ENCODE measurements at regions not wholly inside any gene's neighbourhood (a gene's known extent, or its start where the extent isn't known, plus 50 kb on each side); places are given as distances from the start of the nearest gene placed in this dataset.
"Not testable (repeated sequence)": the region's sequence is repeated elsewhere in the genome, so short reads cannot be mapped to it uniquely, and the experiment has no call there.

DNA sequence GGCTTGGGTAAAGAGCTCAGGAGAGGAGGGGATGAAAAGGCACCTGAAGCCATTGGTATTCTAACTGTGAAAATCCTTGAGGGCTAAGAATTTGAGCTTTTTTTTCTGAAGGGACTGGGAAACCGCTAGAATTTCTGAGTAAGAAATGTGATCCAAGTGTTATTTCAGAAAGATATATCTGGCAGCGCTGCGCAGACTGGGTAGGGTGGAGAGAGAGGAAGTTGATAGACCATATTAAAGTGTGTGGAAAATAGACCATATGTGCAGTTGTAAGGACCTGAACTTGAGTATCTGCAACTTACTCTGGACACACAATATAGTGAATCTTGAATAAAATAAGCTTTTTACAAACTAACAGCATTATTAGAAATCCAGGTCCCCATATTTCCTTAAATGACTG lies 427.4 kb downstream of the NDFIP2 start:
- DNase-seq = no peak

DNA sequence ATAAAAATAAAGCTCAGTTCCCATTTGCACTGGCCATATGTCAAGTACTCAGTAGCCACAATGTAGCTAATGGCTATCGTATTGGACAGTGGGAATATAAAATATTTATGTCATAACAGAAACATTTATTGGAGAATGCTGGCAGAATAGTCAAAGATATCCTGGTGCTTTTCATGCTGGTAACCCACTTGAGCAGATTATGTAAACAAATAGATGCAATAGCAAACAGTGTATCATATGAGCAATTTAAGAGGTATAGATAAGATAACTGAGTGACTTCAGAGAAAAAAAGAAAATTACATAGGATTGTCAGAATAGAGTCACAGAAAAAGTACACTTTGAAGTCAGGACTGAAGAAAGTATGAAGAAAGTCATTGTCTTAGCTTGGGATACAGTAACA lies 426.6 kb downstream of the NDFIP2 start:
- no peak for DNase-seq

DNA sequence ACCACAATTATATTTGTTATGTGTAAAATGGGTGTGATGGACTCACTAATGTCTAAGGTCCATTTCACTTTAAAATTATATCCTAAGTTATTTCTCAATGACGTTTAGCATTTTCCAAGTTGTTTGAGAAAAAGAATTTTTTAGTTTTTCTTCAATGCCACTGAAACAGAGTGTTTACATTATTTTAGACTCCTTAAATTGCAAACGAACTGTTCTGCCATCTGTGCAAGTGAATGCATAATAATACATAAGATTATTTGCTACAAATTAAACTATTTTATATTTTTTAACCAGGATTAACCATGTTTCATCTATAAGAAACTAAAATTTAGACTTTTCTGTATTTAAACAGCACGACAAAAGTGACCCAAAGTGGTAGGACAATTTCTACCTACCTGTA lies 425.4 kb downstream of the NDFIP2 start:
- no peak for DNase-seq

DNA sequence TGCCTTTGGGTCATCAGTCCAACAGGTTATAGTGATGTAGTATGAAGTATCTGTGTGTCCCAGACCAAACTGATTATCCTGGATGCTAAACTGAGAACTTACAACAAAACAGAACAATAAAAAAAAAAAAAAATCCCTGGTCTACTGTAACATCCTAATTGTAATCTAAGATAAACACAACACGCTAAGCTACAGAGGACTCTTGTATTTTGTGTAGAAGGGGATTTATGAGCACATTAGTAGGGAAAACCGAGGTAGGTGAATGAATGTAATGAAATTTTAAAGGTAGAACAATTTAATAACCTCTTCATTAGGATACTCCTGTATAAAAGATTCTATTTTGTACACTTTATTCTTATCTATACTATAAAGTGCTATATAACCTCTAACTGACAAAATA lies 424.1 kb downstream of the NDFIP2 start:
- no peak for DNase-seq

DNA sequence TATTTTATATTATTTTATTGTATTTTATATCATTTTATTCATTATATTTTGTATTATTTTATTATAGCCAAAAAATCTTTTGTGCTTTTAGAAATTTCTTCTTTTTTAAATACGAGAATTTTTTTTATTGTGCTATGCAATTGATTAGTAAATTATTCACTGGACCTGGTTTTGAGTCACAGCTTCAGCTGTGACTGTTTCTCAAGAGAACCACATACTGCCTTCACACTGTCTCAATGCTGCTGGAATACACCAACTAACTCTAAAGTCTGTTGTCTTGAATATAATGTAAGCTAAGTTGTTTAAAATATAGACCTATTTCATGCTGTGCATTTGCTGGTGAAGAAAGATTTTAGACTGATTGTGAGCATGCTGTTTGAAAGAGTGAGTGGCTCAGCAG lies 423.6 kb downstream of the NDFIP2 start:
- no peak for DNase-seq

DNA sequence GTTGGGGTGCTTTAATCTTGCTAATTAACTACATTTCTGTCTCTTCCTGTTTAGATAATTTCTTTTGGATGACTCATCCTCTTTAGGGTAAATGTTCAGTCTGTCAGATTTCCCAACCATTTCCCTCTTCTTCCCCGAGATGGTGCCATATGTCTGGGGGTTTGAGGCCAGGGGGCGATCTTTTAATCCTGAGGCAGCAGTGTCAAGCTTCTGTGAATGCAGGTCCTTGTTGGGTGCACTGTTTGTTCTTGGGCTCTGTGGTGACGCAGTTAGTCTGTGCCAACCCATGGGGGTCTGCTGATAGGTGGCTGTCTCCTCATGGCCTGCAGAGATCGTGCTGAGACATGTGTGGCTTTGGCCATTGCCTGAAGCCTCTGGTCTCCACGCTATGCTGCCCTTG lies 420.4 kb downstream of the NDFIP2 start:
- no peak for DNase-seq

DNA sequence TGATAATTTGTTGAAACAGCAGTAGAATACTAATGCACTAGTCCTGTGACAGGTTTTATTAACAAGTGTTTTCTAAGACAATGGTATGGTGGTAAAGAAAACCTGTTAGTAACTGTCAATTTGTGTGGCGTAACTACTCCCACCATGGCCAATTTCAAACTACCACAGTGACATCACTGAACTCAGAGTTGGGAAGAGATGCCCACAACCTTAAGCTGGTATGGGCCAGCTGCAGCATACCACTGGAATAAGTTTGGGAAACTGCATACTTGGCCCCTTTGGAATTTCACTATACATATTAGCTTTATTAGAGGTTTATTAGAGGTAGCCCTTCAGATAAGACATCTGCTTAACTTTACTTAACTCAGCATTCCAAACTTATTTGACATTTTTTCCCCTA lies 419.4 kb downstream of the NDFIP2 start:
- DNase-seq = no peak

DNA sequence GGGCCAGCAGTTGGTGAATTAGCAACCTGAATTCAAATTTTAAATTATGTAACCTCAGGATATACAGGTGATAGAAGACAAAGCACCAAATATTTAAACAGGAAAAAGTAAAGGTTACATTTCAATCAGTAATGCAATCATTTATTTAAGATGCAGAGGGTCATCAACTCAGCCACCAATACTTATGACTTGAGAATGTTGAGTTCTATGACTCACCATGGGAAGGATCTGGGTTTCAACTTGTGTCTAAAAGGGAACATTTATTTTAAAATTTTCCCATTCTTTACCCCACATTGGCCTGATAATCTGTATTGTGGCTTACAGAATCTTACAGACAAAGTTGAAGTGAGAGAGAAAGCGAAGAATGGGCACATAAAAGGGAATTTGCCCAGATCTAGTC lies 418.0 kb downstream of the NDFIP2 start:
- DNase-seq = no peak

DNA sequence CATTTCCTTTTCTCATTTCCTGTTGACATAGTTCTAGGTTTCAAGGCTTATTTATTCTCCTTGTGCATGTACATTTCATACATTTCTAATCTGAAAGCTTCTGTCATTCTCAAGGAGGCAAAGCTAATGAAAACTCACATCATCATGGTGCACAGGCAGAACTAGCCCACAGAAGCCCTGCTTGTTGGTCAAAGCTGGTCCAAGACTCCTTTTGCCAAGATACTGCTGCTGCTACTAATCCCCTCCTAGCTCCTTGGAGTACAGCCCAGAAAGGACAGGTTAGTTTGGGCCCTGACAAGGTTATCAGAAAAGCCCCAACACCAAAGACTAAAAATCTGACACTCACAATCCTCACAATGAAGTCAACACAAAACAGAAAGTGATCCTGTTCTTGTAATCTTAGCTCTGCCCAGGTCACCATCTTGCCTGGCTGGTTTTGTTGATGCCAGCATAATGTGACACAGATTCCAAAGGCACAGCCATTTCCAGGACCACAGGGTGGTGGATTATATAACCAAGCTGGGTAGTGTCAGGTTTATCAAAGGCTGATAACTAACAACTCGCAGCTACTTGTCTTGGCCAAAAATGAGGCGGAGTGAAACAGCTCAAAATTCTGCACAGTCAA lies 417.4 kb downstream of the NDFIP2 start:
- no peak for DNase-seq

DNA sequence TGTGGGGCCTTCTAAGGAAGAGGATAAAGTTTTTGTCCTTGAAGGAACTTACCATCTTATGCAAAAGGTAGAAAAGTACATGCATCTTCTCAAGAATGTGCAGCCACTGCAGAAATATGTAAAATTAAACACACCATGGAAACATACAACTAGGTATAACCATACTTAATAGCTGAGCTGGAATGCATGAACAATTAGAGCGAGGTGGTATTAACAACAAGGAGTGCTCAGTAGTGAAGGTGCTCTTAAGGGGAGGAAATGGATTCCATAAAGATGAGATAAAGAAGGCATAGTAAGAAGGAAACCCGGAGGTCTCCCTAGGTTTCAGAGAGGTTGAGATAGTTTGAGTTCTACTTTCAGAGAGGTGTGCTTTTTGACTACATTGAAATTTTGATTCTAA lies 415.9 kb downstream of the NDFIP2 start:
- DNase-seq = no peak

DNA sequence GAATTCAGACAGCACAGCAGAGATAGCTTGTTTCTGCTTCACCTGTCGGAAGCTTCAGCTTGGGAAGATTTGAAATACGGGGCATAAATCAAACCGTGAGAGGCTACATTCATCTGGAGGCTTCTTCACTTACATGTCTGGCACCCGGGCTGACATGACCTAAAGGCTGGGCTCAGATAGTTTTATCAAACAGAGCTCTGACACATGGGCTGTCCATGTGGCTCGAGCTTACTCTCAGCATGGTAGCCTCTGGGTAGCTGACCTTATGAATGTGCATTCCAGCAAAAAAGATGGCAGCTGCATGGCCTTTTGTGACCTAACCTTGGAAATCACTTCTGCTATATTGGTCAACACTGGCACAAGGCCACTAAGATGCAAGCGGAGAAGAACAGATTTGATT lies 414.5 kb downstream of the NDFIP2 start:
- DNase-seq = no peak

DNA sequence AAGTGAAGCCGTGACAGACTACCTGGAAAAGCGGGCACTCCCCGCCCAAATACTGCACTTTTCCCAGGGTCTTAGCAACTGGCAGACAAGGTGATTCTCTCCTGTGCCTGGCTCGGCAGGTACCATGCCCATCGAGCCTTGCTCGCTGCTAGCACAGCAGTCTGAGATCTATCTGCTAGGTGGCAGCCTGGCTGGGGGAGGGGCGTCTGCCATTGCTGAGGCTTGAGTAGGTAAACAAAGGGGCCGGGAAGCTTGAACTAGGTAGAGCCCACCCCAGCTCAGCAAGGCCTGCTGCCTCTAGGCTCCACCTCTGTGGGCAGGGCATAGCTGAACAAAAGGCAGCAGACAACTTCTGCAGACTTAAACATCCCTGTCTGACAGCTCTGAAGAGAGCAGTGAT lies 406.3 kb downstream of the NDFIP2 start:
- DNase-seq = not testable (repeated sequence)

DNA sequence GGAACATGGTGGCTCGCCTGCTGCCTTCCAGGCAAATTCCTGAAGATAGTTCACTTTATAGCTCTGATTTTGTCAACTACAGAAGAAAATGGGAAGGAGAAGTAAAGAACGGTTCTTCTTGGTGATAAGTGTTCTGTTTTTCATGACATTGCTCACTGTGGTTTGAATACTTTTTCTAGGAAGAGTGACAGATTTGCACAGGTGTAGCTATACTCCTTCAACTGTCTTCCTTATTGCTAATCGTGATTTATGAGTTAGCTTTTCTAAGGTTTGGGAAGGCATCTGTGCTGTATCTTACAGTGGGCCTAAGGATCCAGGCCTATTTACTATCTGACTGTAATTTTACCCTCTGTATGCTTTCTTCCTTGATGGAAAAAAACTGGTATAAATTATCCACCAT lies 405.6 kb downstream of the NDFIP2 start:
- DNase-seq = no peak

DNA sequence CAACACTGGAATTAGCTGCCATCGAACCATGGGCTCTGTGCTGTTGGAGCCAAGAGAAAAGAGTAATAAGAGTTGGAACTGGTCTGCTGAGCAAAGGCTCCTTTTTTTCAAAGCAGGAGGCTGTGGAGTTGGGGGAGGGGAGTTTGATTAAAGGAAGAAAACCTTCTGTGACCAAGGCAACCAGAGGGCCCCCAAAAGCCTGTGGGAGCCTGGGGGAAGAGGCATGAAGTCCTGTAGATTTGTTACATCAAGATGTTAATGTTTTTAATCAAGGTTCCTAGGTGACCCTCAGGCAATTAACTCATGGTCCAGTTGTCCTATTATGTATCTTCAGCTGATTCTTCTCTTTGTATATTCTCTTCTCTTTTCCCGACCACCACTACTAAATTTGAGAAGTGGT lies 403.9 kb downstream of the NDFIP2 start:
- DNase-seq = peak in 1 of 3 experiments; percentile 45

DNA sequence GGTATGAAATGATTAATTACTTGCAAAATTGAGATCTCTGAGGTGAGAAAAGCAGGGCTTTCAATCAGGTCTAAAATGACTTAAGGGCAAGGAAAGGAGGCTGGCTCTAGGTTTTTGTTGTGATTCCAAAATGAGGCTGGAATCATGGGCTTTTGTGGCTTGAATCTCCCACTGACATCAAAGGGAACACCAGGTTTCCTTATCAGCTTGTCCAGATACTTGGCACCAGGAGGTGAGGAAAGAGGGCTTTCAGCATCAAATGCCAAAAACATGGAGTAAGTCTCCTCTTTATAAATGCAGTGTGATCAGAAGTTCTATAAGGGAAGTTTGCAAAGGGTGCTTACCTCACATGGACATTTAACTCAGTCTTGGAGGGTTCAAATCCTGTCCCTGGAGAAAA lies 402.3 kb downstream of the NDFIP2 start:
- DNase-seq = no peak

DNA sequence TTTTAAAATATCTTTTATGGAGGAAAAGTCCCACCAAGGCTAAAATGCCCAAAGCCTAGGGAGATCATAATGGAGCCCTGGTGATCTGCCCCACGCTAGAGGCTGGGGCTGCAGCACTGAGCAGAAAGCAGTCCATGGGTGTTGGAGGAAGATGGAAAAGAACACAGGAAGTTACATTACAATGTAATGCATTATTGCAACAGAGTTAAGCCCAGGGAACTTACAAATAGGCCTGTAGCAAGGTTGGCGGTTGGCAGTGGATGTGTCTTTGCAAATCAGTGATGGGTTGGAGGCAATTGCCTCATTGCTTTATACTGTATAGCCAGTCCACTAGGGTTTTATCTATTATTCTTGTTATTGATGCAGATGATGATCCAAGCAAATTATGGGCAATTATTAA lies 399.9 kb downstream of the NDFIP2 start:
- DNase-seq = no peak

DNA sequence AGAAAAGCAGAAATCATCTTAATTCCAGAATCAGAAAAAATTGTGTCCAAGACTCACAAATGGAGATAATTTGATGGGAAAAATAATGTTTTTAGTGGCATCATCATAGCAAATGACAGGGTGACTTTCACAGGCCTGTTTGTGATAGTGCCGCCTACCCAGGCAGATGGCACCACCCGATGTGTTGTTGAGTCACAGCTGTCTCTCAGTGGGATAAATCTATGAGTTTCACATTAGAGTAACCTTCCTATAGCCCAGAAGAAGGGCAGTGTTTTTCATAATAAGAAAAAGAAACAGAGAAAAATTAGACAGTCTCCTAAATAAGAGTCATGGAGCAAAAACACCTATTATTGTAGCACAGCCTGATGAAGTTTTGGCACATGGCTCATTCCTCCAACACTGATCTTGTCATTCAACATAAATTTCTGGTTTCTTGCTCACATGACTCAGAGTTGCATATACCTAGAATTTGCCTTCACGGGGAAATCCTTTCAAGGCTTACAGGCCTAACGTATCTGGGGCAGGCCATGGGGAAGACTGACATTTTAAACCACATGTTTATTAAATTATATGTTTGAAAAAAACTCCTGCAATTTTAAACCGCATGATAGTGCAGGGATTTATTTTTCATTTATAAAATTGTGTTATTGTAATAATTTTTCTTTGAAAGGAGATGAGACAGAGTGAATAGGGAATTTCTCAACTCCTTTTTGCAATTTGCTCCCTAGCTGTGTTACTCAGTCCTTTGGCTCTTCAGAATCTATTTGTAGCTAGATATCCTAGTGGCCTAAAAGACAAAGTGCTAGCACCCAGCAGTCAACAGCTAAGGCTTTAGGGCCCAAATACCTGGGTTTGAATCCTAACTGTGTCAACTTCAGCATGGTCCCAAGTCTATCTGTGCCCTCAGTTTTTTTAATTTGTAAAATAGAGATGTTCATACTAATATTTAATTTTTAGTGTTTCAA lies 393.7 kb downstream of the NDFIP2 start:
- peak in 1 of 3 experiments; percentile 10 for DNase-seq

DNA sequence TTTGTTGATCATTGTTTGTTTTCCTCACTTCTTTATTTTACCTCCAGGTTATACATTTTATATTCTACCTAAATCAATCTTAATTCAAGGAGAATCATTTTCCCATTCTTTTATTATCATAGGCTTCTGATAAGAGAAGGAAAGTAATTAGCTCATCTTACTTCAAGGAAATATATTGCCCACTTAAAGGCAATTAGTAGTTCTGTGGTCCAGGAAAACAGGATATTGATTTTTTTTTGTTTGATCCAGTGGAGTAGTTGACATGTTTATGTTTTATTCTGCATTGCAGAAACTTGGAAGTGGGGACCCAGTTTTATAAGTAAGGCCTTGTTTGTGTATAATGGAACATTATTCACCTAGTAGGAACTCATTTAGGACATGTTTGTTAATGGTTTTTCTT lies 390.6 kb downstream of the NDFIP2 start:
- peak in 1 of 3 experiments; percentile 35 for DNase-seq

DNA sequence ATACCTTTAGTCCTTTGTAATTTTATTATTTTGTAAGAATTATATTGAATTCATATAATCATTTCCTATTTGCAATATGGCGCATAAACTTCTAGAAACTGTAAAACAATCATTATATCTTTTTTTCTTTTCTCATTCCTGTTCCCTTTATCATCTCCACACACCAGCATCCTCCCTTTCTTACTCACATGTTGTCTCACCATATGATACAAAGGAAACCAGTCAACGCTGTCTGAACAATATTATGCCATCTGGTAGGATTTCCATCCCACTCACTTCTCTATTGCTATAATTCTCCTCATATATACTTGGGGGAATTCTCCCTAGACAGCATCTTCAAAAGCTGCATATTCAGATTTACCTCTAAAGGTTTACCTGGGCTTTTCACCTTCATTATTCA lies 389.8 kb downstream of the NDFIP2 start:
- DNase-seq = no peak

DNA sequence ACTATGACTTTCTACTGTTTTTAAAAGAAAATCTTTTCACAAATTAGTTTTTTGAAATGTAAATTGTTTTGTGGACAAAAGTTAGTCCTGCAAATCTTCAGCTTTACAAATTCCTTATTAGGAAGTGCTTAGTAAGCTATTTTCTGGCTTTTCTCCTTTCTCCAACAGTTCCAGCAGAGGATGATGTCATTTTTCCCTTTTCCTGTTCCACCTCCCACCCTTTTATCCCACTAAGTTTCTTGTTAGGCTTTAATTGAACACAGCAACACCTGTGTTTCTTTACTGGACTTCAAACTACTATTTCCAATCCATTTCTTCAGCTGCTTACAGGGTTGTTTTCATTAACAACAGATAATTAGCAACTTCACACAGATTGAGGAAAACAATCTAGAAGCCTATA lies 389.2 kb downstream of the NDFIP2 start:
- DNase-seq = no peak

DNA sequence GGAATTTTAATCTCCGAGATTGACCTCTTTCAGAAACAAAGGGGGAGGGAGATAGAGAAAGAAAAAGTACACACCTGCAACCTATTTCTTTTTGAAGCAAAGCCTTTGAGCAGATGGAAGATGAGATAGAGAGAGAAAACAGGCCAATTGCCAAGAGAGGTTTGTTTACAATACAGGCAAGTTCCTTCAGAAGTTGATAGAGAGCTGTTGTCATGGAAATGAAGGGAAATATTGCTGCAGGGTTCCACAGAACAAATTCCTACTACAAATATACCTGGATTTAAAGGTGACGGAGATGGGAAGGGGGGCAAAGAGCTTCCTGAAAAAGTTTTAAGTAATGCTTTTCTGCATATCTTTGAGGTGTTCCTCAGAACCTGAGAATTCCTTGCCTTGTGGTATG lies 388.4 kb downstream of the NDFIP2 start:
- peak in 1 of 3 experiments; percentile 47 for DNase-seq

DNA sequence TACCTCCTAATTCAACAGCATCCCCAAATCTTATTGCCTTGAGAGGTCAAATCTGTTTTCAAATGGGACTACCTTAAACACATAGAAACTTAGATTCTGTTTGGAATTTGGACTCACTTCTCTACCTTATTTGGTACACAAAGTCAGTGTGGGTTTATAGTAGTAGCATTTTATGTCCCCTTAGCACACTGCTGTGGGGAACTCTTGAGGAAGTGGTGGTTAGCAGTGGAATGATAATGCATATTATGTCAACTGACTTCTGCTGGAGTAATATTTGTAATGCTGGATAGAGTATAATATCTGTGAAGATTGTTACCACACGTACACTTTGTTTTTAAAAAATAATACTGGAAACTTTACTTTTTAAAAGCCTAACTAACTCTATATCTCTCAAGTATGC lies 386.3 kb downstream of the NDFIP2 start:
- DNase-seq = no peak

DNA sequence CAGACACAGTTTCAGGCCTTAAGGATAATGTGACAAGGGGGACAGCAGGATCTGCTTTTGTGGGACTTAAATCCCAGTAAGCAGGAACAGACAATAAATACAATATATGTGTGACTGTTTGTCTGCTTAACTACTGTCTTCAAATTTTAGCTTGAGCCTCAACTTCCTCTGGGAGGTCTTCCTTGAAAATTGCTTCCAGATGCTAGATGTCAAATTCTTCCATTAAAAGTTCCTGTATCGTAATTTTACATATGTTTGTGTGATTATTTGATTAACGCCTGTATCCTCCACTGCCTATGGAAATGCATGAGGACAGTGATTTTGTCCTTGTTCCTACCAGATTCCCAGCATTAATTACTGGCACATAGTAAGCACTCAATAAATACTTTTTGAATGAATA lies 385.5 kb downstream of the NDFIP2 start:
- DNase-seq = no peak

DNA sequence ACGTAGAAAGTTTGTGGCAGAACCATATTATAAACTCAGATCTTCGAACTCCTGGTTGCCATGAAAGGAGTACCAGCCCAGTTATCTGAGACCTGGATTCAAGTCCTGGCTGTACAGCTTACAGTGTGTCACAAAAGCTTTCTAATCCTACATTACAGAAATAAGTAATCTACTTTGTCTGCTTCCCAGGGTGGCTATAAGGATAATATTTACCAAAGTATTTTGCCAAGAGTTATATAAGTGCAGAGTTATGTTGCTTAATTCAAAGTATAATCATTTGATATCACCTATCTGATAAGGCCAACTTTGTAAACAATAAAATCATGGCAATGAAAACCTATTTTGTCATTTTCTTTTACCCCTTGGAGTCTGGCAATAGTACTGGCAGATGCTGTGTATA lies 381.6 kb downstream of the NDFIP2 start:
- DNase-seq = no peak

DNA sequence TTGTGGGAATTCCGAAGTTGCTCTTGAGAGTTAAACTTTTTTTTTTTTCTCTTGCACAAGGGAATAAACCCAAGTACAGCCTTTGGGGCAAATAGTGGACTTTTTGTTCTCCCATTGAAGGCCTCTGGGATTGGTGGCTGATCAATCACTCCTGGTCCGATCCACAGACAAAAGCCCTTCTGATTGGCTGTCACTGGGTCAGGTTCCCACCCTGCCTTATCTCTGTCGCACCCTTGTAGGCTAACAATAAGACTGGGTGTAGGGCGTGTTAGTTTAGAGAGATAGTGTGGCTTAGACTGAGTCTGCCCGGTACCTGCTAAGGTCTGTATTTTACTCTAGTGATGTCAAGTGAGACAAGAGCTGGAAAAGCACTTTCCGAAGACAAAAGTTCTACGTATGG lies 380.8 kb downstream of the NDFIP2 start:
- DNase-seq = no peak
